Neural progenitor cell (in vitro differentiated cells): ENCODE measurements at regions not wholly inside any gene's neighbourhood (a gene's known extent, or its start where the extent isn't known, plus 50 kb on each side); places are given as distances from the start of the nearest gene placed in this dataset.
A peak's percentile ranks its signal among the peaks of the same experiment; 100 is the strongest.

Experiments
- EZH2phosphoT487 ChIP-seq: fragments of 200-600 bp; sonication (generic); IDR thresholded peaks from 2 replicates; pipeline ENCODE4 v1.6.1; 2017; ENCODE audit warnings: antibody characterized with exemption
- TF ChIP-seq, protein P1 (sequence below): fragments of 200-600 bp; sonication (generic); IDR thresholded peaks from 2 replicates; pipeline ENCODE4 v1.5.1; 2017; ENCODE audit warnings: antibody characterized with exemption, mild to moderate bottlenecking

DNA sequence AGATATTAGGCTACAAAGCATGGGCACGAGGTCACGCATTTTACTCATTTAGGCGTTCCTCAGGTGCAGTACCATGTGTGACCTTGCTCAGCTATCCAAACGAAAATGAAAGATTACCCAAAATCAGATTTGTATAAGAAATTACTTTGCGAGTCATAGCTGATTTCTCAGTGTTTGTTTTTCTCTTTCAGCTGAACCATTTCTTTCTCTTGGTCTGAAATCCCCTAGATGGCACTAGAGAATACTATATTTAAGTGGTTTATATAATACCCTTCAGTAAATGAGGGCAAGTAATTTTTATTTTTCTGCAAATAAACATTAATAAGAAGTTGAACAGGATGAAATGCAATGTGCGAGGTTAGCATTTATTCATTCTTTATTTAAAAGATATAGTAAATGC lies 496.6 kb downstream of the STIM2 start:
- TF ChIP-seq, protein P1, sequence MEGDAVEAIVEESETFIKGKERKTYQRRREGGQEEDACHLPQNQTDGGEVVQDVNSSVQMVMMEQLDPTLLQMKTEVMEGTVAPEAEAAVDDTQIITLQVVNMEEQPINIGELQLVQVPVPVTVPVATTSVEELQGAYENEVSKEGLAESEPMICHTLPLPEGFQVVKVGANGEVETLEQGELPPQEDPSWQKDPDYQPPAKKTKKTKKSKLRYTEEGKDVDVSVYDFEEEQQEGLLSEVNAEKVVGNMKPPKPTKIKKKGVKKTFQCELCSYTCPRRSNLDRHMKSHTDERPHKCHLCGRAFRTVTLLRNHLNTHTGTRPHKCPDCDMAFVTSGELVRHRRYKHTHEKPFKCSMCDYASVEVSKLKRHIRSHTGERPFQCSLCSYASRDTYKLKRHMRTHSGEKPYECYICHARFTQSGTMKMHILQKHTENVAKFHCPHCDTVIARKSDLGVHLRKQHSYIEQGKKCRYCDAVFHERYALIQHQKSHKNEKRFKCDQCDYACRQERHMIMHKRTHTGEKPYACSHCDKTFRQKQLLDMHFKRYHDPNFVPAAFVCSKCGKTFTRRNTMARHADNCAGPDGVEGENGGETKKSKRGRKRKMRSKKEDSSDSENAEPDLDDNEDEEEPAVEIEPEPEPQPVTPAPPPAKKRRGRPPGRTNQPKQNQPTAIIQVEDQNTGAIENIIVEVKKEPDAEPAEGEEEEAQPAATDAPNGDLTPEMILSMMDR: peak; percentile 54
- TF ChIP-seq EZH2phosphoT487: no peak
